ENCODE measurements at regions not wholly inside any gene's neighbourhood (a gene's known extent, or its start where the extent isn't known, plus 50 kb on each side); places are given as distances from the start of the nearest gene placed in this dataset.

- peak; percentile 90 for ATAC-seq
- TF ChIP-seq BACH2 (CRISPR knock-in tag; IDR thresholded peaks at IDR 0.05; ENCODE audit: borderline replicate concordance): no peak
- no peak for TF ChIP-seq OSR1 (CRISPR knock-in tag; IDR thresholded peaks at IDR 0.05)
- TF ChIP-seq ZFP3 (CRISPR knock-in tag; IDR thresholded peaks at IDR 0.05): no peak
- TF ChIP-seq TSHZ2 (CRISPR knock-in tag; IDR thresholded peaks at IDR 0.05): no peak
- no peak for TF ChIP-seq CSRNP3 (CRISPR knock-in tag; IDR thresholded peaks at IDR 0.05)
- TF ChIP-seq ESRRG (CRISPR knock-in tag; IDR thresholded peaks at IDR 0.05): no peak
- TF ChIP-seq GLIS3 (CRISPR knock-in tag; IDR thresholded peaks at IDR 0.05): no peak
- no peak for TF ChIP-seq ISL1 (CRISPR knock-in tag; IDR thresholded peaks at IDR 0.05)
Observed at GRCh38 chr3:102156426-102156825, 278.4 kb upstream of the ZPLD1 start.

- ATAC-seq: peak; percentile 41; the same call in 2 of the 3 replicates
- TF ChIP-seq ZC3H10 (CRISPR knock-in tag; IDR thresholded peaks at IDR 0.05) (no peak), ESRRG (CRISPR knock-in tag; IDR thresholded peaks at IDR 0.05) (no peak), PATZ1 (CRISPR knock-in tag; IDR thresholded peaks at IDR 0.05; ENCODE audit: borderline replicate concordance) (no peak), RARB (CRISPR knock-in tag; IDR thresholded peaks at IDR 0.05) (no peak), ISL1 (CRISPR knock-in tag; IDR thresholded peaks at IDR 0.05) (0 out of 2 replicates have a peak, but pooled peaks have one; percentile 18)
Observed at GRCh38 chr3:102158080-102158740, 276.6 kb upstream of the ZPLD1 start.

GRCh38 chr3:102159810-102160451 lies 274.9 kb upstream of the ZPLD1 start:
- no peak for TF ChIP-seq ISL1 (CRISPR knock-in tag; IDR thresholded peaks at IDR 0.05)
- TF ChIP-seq ZFP30 (CRISPR knock-in tag; IDR thresholded peaks at IDR 0.05): no peak
- TF ChIP-seq POU6F1 (CRISPR knock-in tag; IDR thresholded peaks at IDR 0.05; ENCODE audit: borderline replicate concordance, low read depth): no peak
- no peak for TF ChIP-seq TCF4 (CRISPR knock-in tag; IDR thresholded peaks at IDR 0.05; ENCODE audit: borderline replicate concordance)
- no peak for TF ChIP-seq ZNF70 (CRISPR knock-in tag; IDR thresholded peaks at IDR 0.05)
- TF ChIP-seq RARB (CRISPR knock-in tag; IDR thresholded peaks at IDR 0.05): no peak
- TF ChIP-seq ARNTL (CRISPR knock-in tag; IDR thresholded peaks at IDR 0.05; ENCODE audit: borderline replicate concordance, low read depth): no peak
- no peak for TF ChIP-seq CSDC2 (CRISPR knock-in tag; IDR thresholded peaks at IDR 0.05)
- no peak for TF ChIP-seq TOX (CRISPR knock-in tag; IDR thresholded peaks at IDR 0.05; ENCODE audit: borderline replicate concordance)
- no peak for TF ChIP-seq PPARA (CRISPR knock-in tag; IDR thresholded peaks at IDR 0.05; ENCODE audit: borderline replicate concordance)
- TF ChIP-seq CREB5 (CRISPR knock-in tag; IDR thresholded peaks at IDR 0.05; ENCODE audit: low read depth): no peak
- TF ChIP-seq PATZ1 (CRISPR knock-in tag; IDR thresholded peaks at IDR 0.05; ENCODE audit: borderline replicate concordance): no peak
- no peak for TF ChIP-seq ESRRG (CRISPR knock-in tag; IDR thresholded peaks at IDR 0.05)
- TF ChIP-seq GLIS3 (CRISPR knock-in tag; IDR thresholded peaks at IDR 0.05): no peak
- TF ChIP-seq BACH2 (CRISPR knock-in tag; IDR thresholded peaks at IDR 0.05; ENCODE audit: borderline replicate concordance): no peak
- no peak for TF ChIP-seq ZNF565 (CRISPR knock-in tag; conservative IDR thresholded peaks at IDR 0.05; ENCODE audit: low read depth)
- no peak for TF ChIP-seq ZFP3 (CRISPR knock-in tag; IDR thresholded peaks at IDR 0.05)
- TF ChIP-seq CSRNP3 (CRISPR knock-in tag; IDR thresholded peaks at IDR 0.05): no peak
- TF ChIP-seq SNAI2 (CRISPR knock-in tag; IDR thresholded peaks at IDR 0.05): no peak
- no peak for ATAC-seq
